GM12891 (cell line): ENCODE measurements at regions not wholly inside any gene's neighbourhood (a gene's known extent, or its start where the extent isn't known, plus 50 kb on each side); places are given as distances from the start of the nearest gene placed in this dataset.

Experiments
- POLR2A ChIP-seq: IDR thresholded peaks from 2 replicates; pipeline ENCODE4 v1.6.1; 2011; ENCODE audit warnings: low read depth, low read length, control low read depth
- POLR2AphosphoS5 ChIP-seq: IDR thresholded peaks from 2 replicates; pipeline ENCODE4 v1.6.1; 2011; ENCODE audit warnings: low read depth, low read length, control low read depth
- POU2F2 ChIP-seq: IDR thresholded peaks from 2 replicates; pipeline ENCODE4 v1.6.1; 2011; ENCODE audit warnings: low read depth, mild to moderate bottlenecking, control low read depth, low read length, moderate library complexity
- SPI1 ChIP-seq: IDR thresholded peaks from 2 replicates; pipeline ENCODE4 v1.6.1; 2011; ENCODE audit warnings: low read depth, low read length, control low read depth
- TAF1 ChIP-seq: IDR thresholded peaks from 2 replicates; pipeline ENCODE4 v1.6.1; 2011; ENCODE audit warnings: low read depth, low read length, control low read depth

GRCh38 chr1:96990136-96990535 is 268.6 kb downstream of the PTBP2 start:
- TF ChIP-seq POLR2AphosphoS5: no peak
- TF ChIP-seq TAF1: no peak
- TF ChIP-seq SPI1: no peak
- no peak for TF ChIP-seq POLR2A
- TF ChIP-seq POU2F2: no peak
